ENCODE measurements at regions not wholly inside any gene's neighbourhood (a gene's known extent, or its start where the extent isn't known, plus 50 kb on each side); places are given as distances from the start of the nearest gene placed in this dataset.

DNA sequence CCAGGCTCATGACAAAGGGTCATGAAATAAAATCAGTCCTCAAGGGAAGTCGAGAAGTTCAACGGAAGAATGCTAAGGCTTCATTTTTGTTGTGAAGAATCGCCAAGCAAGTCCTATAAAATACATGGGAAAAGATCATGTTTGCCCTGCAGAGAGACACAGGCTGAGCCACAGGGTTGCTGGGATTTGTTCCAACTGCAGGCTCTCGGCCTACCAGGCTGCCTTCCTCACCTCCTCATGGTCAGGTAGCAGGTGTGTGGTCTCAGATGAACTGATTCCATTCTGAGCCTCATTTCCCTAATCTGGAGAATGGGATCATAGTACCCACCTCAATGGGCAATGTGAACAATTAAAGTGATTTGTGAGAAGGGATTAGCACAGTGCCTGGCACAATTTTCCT lies 114.9 kb upstream of the SPATA13 start:
- peaks cover 0 to 4% (median 0%) of the 10 kb centered on the region in 5 donors for H3K27me3 Mint-ChIP-seq
- H3K36me3 Mint-ChIP-seq, result peaks cover 0 to 10% (median 8%) of the 10 kb centered on the region in 3 donors
- peaks cover 0 to 12% (median 6%) of the 10 kb centered on the region in 9 donors for H3K9me3 Mint-ChIP-seq
- ATAC-seq (no peak), DNase-seq (no peak)
- no peak overlapping the region for H3K27ac Mint-ChIP-seq
- no peaks in the 10 kb centered on the region for H3K4me1 Mint-ChIP-seq
- no peak overlapping the region for H3K4me3 Mint-ChIP-seq
- POLR2A ChIA-PET, result no interaction called here

DNA sequence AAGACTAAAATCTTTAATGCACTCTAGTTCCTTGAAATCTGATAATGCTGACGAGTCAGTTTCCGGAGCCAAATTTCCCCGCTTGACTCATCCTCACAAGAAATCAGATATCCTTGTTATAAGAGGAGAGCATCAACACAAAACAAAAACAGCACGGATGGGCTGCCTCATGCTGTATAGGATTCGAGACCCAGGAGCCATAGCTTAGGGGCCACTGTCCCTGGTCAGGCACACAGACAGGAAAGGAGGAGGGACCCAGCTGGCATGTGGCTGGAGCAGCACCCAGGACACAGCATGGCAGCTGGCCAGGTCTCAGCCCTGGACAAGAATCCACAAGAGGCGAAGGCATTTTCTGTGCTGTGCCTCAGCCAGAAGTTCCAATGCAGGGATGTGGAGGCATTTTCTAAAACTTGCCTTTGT lies 110.2 kb upstream of the SPATA13 start:
- no peak overlapping the region for H3K4me3 Mint-ChIP-seq
- peaks cover 0 to 9% (median 8%) of the 10 kb centered on the region in 3 donors for H3K36me3 Mint-ChIP-seq
- peaks cover 7 to 12% (median 10%) of the 10 kb centered on the region in 4 donors for H3K4me1 Mint-ChIP-seq
- peak overlapping the region in 1 of 10 donors; percentile 53 for H3K27ac Mint-ChIP-seq
- DNase-seq (no peak), ATAC-seq (no peak)
- H3K9me3 Mint-ChIP-seq, result peaks cover 0 to 12% (median 6%) of the 10 kb centered on the region in 9 donors
- peaks cover 0 to 4% (median 0%) of the 10 kb centered on the region in 5 donors for H3K27me3 Mint-ChIP-seq
- POLR2A ChIA-PET, result no interaction called here

DNA sequence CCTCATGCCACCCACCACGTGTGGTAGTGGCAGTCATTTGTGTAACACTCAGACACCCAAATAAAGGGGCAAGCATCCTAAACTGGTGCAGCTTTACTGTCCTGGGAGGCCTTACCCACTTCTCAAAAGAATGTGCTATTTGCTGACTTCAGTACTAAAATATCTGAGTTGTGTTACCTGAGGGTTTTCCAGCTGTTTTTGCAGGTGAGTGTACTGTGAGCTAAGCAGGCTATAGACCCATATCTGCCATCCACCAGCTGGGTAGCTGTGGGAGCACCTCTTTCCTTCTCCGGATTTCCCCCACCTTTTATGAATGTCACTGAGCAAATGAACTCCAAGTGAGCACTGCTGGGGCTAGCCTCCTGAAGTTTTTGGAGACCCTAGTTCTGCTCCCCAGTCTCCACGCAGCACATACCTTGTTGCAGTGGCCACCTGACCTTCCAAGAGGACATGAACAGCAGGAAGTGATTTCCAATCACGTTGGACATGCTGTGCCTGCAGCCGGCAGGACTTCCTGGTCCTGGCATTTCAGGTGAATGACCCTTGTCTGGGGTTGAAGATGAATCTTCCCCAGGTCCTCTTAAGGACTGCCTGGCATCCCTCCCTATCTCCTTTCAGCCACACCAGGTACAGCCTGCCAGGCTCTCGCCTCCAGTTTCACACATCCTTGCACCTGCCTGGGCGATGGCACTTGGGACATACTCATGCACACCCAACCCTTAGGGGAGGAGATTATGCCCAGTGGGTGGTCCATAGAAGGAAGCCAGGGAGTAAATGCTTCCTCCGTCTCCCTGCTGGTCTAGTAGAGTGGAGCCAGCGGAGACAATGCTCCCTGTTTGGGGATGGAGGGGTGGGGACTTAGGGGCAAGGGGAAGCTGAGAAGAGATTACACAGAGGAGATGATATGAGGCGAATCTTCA lies 109.5 kb upstream of the SPATA13 start:
- POLR2A ChIA-PET, result interaction anchor here (0.6 kb wide), 1 partner anchor 18 kb away, joined by 3 read pairs; no protein-coding TSS in a partner anchor
- H3K27me3 Mint-ChIP-seq, result peaks cover 0 to 4% (median 0%) of the 10 kb centered on the region in 5 donors
- ATAC-seq (no peak), DNase-seq (no peak)
- peaks cover 0 to 8% (median 6%) of the 10 kb centered on the region in 3 donors for H3K36me3 Mint-ChIP-seq
- peaks cover 0 to 12% (median 6%) of the 10 kb centered on the region in 9 donors for H3K9me3 Mint-ChIP-seq
- no peak overlapping the region for H3K4me3 Mint-ChIP-seq
- H3K4me1 Mint-ChIP-seq, result peaks cover 7 to 12% (median 10%) of the 10 kb centered on the region in 4 donors
- peak overlapping the region in 1 of 10 donors; percentile 19 for H3K27ac Mint-ChIP-seq

DNA sequence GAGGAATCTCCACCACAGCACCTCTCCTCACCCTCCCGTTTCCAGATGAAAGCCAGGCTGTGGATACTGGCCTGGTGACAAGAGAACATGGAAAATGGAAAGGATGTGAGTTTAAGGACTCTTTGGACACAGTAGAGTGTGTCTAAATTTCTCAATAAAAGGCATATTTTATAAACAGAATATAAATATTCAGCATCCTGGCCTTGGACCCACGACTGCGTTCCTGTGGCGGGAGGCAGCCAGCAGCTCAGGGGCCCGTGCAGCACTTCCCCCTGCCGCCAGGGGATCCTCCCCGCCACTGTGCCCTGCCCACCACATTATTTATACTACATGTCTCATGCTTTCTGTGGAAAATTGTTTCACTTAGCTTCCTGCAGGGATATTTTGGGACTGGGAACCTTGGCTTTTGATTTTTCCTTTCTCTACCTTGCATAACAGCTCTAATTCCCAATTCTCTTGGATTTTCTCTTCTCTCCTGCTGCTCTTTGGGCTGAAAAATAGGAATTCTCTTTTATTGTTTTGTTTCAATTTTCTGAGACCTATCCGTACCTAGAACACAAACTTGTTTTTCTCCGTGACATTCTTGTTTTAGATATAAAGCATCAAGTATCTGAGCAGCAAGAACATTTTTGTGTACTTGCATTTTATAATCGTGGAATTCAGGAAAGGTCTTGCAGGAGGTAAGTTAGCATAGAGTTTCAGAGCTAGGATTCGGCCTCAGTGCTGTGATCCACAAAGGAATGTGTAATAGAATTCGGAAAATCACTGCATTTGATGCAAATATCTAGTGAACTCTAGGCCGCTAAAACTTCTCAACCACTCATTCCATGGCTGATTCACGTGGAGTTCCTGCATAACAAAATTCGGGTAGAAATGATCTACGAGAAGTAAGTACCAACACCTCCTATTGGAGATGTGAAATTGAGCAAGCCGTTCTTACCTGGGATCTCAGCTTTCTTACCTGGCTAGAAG lies 107.7 kb upstream of the SPATA13 start:
- ATAC-seq, result peak in 1 of 2 donors; percentile 11
- peak overlapping the region in 3 of 10 donors; percentile 11 to 58 (median 26) for H3K4me3 Mint-ChIP-seq
- peak overlapping the region in 7 of 10 donors; percentile 5 to 85 (median 64) for H3K27ac Mint-ChIP-seq
- DNase-seq, result peak in 1 of 10 donors; percentile 5
- H3K9me3 Mint-ChIP-seq, result no peaks in the 10 kb centered on the region
- peaks cover 0 to 4% (median 0%) of the 10 kb centered on the region in 5 donors for H3K27me3 Mint-ChIP-seq
- H3K36me3 Mint-ChIP-seq, result no peaks in the 10 kb centered on the region
- POLR2A ChIA-PET, result no interaction called here
- H3K4me1 Mint-ChIP-seq, result peaks cover 7 to 12% (median 10%) of the 10 kb centered on the region in 4 donors

DNA sequence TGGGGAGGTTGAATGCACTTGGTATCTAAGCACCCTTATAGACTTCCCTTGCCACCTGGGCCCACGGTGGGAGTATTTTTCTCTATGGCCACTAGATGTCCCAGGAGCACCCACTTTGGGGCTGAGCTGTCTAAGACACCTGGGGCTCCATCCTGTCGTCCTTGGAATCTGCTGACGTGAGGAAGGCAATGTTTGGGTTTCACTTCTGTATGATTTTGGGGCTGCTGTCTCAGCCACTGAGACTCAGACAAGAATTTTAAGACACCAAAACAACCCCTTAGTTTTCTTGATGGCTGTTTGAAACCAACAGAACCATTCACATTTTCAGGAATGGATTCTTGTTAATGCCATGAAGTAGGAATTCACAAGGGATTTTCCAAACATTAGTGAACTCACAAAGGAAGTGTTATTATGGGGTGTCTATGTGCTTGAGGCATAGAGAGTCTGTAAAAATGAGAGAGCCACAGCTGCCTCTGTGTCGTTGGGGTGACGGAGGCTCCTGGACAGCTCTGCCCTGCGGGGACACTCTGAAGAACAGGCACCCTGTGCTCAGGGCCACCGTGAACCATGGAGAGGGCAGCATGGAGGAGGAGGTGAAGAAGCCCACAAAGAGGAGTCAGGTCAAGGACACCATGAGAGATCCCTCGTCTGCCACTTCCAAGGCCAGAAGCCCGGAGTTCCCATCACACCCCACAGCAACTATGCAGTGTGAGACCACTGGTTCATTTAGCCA lies 106.8 kb upstream of the SPATA13 start:
- ATAC-seq (peak; percentile 99 to 100), DNase-seq (peak; percentile 38 to 81 (median 61))
- no peaks in the 10 kb centered on the region for H3K36me3 Mint-ChIP-seq
- H3K27me3 Mint-ChIP-seq, result peaks cover 0 to 4% (median 0%) of the 10 kb centered on the region in 5 donors
- POLR2A ChIA-PET, result no interaction called here
- no peaks in the 10 kb centered on the region for H3K9me3 Mint-ChIP-seq
- peak overlapping the region in 1 of 10 donors; percentile 5 for H3K27ac Mint-ChIP-seq
- peaks cover 7 to 12% (median 10%) of the 10 kb centered on the region in 4 donors for H3K4me1 Mint-ChIP-seq
- H3K4me3 Mint-ChIP-seq, result peak overlapping the region in 1 of 10 donors; percentile 11

DNA sequence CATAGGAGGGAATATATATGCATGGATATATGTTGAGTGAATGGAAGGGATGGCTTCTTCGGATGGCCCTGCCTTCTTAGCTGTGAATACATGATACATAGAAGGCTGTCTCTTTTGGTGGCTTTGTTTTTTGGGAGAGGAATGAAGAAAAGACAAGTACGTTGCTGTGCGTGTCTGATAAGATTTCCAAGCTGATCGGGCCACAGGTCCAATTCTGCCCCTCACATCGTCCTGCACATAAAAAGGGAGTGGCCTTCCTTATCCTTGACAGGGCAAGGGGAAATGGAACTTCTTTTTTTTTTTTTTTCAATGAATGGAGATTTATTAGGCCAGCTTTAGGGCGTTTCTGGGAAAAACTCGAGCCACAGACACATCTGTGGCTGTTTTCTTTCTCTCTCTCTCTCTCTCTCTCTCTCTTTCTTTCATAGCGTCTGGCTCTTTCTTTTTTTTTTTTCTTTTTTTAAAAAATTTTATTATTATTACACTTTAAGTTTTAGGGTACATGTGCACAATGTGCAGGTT lies 103.8 kb upstream of the SPATA13 start:
- POLR2A ChIA-PET, result interaction anchor here (0.7 kb wide), 1 partner anchor 198 kb away, joined by 3 read pairs; no protein-coding TSS in a partner anchor
- no peaks in the 10 kb centered on the region for H3K36me3 Mint-ChIP-seq
- H3K27ac Mint-ChIP-seq, result no peak overlapping the region
- peaks cover 7 to 12% (median 9%) of the 10 kb centered on the region in 4 donors for H3K4me1 Mint-ChIP-seq
- DNase-seq, result no peak
- no peak for ATAC-seq
- H3K4me3 Mint-ChIP-seq, result no peak overlapping the region
- no peaks in the 10 kb centered on the region for H3K9me3 Mint-ChIP-seq
- no peaks in the 10 kb centered on the region for H3K27me3 Mint-ChIP-seq

DNA sequence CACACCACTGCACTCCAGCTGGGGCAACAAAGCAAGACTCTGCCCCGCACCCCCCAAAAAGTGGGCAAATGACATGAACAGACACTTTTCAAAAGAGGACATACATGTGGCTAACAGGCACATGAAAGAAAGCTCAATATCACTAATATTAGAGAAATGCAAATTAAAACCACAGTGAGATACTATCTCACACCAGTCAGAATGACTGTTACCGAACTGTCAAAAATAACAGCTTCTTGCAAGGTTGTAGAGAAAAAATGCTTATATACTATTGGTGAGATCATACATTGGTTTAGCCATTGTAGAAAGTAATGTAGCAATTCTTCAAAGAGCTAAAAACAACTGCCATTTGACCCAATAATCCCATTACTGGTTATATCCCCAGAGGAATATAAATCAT lies 99.5 kb upstream of the SPATA13 start:
- no peak for ATAC-seq
- no peak for DNase-seq
- Mint-ChIP-seq H3K27me3 (no peaks in the 10 kb centered on the region), H3K4me1 (peaks cover 11 to 24% (median 13%) of the 10 kb centered on the region in 4 donors), H3K9me3 (no peaks in the 10 kb centered on the region), H3K4me3 (no peak overlapping the region), H3K36me3 (no peaks in the 10 kb centered on the region), H3K27ac (peak overlapping the region in 1 of 10 donors; percentile 21)
- POLR2A ChIA-PET, result no interaction called here

DNA sequence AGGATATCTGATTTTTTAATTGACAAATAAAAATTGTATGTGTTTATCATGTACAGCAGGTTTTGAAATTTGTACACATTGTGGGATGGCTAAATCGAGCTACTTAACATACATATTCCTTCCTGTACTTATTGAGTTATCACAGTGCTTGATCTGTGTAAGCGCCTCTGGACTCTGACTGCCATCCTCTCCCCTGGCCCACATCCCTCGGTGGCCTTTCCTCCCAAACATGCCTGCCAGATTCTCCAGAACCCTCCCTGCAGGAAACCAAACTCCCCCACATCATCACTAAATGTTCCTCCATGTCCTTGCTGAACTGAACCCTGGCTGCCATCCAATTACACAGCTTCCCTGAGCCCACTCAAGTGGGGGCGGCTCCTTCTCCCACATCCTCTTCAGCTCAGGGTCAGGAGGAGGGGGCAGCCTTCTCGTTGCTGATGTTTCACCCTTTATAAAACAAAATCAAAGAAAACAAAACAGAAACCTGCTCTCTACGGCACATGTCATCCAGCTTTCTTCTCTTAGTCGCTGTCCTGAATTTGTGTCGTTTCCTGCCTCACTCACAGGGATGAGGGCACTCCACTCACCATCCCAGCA lies 97.1 kb upstream of the SPATA13 start:
- DNase-seq (peak in 4 of 10 donors; percentile 7 to 44 (median 20)), ATAC-seq (peak in 1 of 2 donors; percentile 79)
- Mint-ChIP-seq H3K4me3 (peak overlapping the region; percentile 17 to 78 (median 62)), H3K4me1 (peaks cover 12 to 24% (median 15%) of the 10 kb centered on the region in 4 donors), H3K9me3 (no peaks in the 10 kb centered on the region), H3K27me3 (no peaks in the 10 kb centered on the region), H3K27ac (peak overlapping the region; percentile 20 to 94 (median 82)), H3K36me3 (no peaks in the 10 kb centered on the region)
- POLR2A ChIA-PET, result no interaction called here

DNA sequence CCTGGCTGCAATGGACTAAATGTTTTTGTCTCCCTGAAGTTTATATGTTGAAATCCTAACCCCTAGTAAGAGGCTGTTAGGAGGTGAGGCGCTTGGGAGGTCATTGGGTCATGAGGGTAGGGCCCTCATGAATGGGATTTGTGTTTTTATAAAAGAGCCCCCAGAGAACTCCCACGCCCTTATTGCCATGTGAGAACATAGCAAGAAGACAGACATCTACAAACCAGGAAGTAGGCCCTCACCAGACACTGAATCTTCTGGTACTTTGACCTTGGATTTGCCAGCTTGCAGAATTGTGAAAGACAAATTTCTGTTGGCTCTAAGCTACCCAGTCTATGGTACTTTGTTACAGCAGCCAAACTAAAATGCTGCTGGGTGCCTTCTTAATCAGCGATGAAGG lies 96.1 kb upstream of the SPATA13 start:
- Mint-ChIP-seq H3K4me1 (peaks cover 12 to 24% (median 15%) of the 10 kb centered on the region in 4 donors), H3K4me3 (peak overlapping the region in 5 of 10 donors; percentile 4 to 75 (median 63)), H3K36me3 (no peaks in the 10 kb centered on the region), H3K27ac (peak overlapping the region in 7 of 10 donors; percentile 10 to 94 (median 54)), H3K27me3 (no peaks in the 10 kb centered on the region), H3K9me3 (no peaks in the 10 kb centered on the region)
- DNase-seq (no peak), ATAC-seq (no peak)
- POLR2A ChIA-PET, result no interaction called here

DNA sequence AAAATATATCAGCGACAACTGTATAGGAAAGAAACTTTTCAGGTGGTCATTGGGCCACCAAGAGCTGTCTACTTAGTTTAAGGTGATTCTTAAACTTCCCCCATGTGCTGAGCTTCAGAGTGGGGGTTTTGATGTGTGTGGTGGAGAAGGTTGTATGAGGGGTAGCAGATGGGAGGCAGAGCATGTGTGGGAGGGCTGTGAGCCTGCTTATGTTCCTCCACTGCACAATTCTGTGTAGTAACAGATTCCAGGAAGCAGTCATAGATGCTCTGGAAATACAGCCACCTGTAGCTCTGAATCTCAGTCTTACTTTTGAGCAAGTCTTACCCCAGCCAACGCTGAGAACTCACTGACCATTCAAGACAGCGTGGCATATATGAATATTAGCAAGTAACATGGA lies 95.3 kb upstream of the SPATA13 start:
- Mint-ChIP-seq H3K4me3 (no peak overlapping the region), H3K36me3 (no peaks in the 10 kb centered on the region), H3K9me3 (no peaks in the 10 kb centered on the region), H3K27me3 (no peaks in the 10 kb centered on the region), H3K4me1 (peaks cover 12 to 24% (median 15%) of the 10 kb centered on the region in 4 donors), H3K27ac (peak overlapping the region in 4 of 10 donors; percentile 9 to 45 (median 12))
- POLR2A ChIA-PET, result no interaction called here
- DNase-seq (no peak), ATAC-seq (no peak)
